ENCODE measurements at regions not wholly inside any gene's neighbourhood (a gene's known extent, or its start where the extent isn't known, plus 50 kb on each side); places are given as distances from the start of the nearest gene placed in this dataset.

GRCh38 chr20:60135276-60135675 is 177.1 kb downstream of the CDH26 start:
- TF ChIP-seq CTCF (IDR thresholded peaks at IDR 0.05; ENCODE audit: insufficient read depth, low read depth, low read length) (no peak), EZH2 (IDR thresholded peaks at IDR 0.05; ENCODE audit: insufficient read depth, low read length) (no peak)

Data from astrocyte (in vitro differentiated cells and primary cell).